RWPE1 (cell line): ENCODE measurements at regions not wholly inside any gene's neighbourhood (a gene's known extent, or its start where the extent isn't known, plus 50 kb on each side); places are given as distances from the start of the nearest gene placed in this dataset.

Experiments used
- CTCF ChIA-PET: fragments of 350-600 bp; sonication (Branson Sonifier 250); formaldehyde crosslinking; extraction: SDS; loops from one replicate; lab custom pipeline; 2021; lab: Yijun Ruan, JAX
- POLR2A ChIA-PET: fragments of 400-600 bp; formaldehyde crosslinking; extraction: SDS; loops from one replicate; lab custom pipeline; 2020; ENCODE audit warnings: antibody characterized with exemption; ENCODE audit not compliant: low non-redundant PET; lab: Yijun Ruan, JAX
- DNase-seq: peaks from one replicate; pipeline ENCODE4 v3.0.0; 2012; ENCODE audit warnings: low spot score
- H3K27ac ChIP-seq: fragments of 450-650 bp; 2 replicates; pipeline ENCODE4 v1.5.1; 2017
- CTCF ChIP-seq: fragments of 450-650 bp; conservative IDR thresholded peaks from 2 replicates; pipeline ENCODE4 v1.5.1; 2017; ENCODE audit warnings: low read depth, mild to moderate bottlenecking

GRCh38 chr10:128710098-128710797, 584.0 kb upstream of the MKI67 start:
- DNase-seq, result no peak
- POLR2A ChIA-PET, result no interaction called here
- no peak overlapping the region for H3K27ac ChIP-seq
- CTCF ChIA-PET, result no interaction called here
- TF ChIP-seq CTCF, result no peak

- ChIA-PET CTCF (no interaction called here), POLR2A (no interaction called here)
Measured at GRCh38 chr10:128710798-128711183, 584.6 kb upstream of the MKI67 start.

GRCh38 chr10:128711806-128712205, 585.6 kb upstream of the MKI67 start:
- ChIA-PET CTCF (no interaction called here), POLR2A (no interaction called here)
- no peak for DNase-seq
- TF ChIP-seq CTCF, result no peak
- no peak overlapping the region for H3K27ac ChIP-seq

More at GRCh38 chr10:128710798-128711183, 584.6 kb upstream of the MKI67 start:
- no peak for DNase-seq
- no peak for TF ChIP-seq CTCF
- H3K27ac ChIP-seq, result no peak overlapping the region

GRCh38 chr10:128712661-128713400, 586.6 kb upstream of the MKI67 start:
- TF ChIP-seq CTCF, result no peak
- ChIA-PET CTCF (interaction anchor here (0.6 kb wide), 1 partner anchor 536 kb away, joined by 3 read pairs; no protein-coding TSS in a partner anchor), POLR2A (no interaction called here)
- no peak for DNase-seq
- no peak overlapping the region for H3K27ac ChIP-seq

GRCh38 chr10:128713471-128713870, 587.2 kb upstream of the MKI67 start:
- TF ChIP-seq CTCF, result no peak
- CTCF ChIA-PET, result interaction anchor here (0.6 kb wide), 2 partner anchors 536 to 1378 kb away, joined by 3 read pairs; no protein-coding TSS in a partner anchor
- POLR2A ChIA-PET, result no interaction called here
- H3K27ac ChIP-seq, result no peak overlapping the region
- DNase-seq, result no peak

- CTCF ChIA-PET, result interaction anchor here (0.6 kb wide), 2 partner anchors 537 to 1379 kb away, joined by 3 read pairs; no protein-coding TSS in a partner anchor
- POLR2A ChIA-PET, result no interaction called here
- DNase-seq, result no peak
- H3K27ac ChIP-seq, result no peak overlapping the region
- no peak for TF ChIP-seq CTCF
Measured at GRCh38 chr10:128713874-128714570, 587.8 kb upstream of the MKI67 start.
